GM23338 (cell line): ENCODE measurements at regions not wholly inside any gene's neighbourhood (a gene's known extent, or its start where the extent isn't known, plus 50 kb on each side); places are given as distances from the start of the nearest gene placed in this dataset.

Experiments used
- ATAC-seq: fragments of 200-7000 bp; cut with Tn5 transposase; 3 replicates; pipeline ENCODE4 v1.9.1; 2020
- DNase-seq: peaks from one replicate; pipeline ENCODE4 v3.0.0-alpha.2; 2015; ENCODE audit warnings: low spot score
- H2AFZ ChIP-seq: fragments of 200-600 bp; sonication (generic); 2 replicates; pipeline ENCODE4 v1.8.0; 2016; ENCODE audit warnings: antibody characterized with exemption, mild to moderate bottlenecking, moderate library complexity
- H3F3A ChIP-seq: fragments of 200-600 bp; sonication (generic); replicated peaks from 2 replicates; pipeline ENCODE4 v1.8.0; 2017; ENCODE audit warnings: antibody characterized with exemption, mixed run types, low read depth
- H3K27ac ChIP-seq: fragments of 200-600 bp; sonication (generic); 2 replicates; pipeline ENCODE4 v1.6.1; 2016; ENCODE audit warnings: low read depth
- H3K27me3 ChIP-seq: fragments of 200-600 bp; sonication (generic); 2 replicates; pipeline ENCODE4 v1.8.0; 2016; ENCODE audit warnings: mild to moderate bottlenecking, mixed run types, moderate library complexity; ENCODE audit not compliant: insufficient read depth
- H3K36me3 ChIP-seq: fragments of 200-600 bp; sonication (generic); 2 replicates; pipeline ENCODE4 v1.8.0; 2016; ENCODE audit warnings: mild to moderate bottlenecking; ENCODE audit not compliant: insufficient read depth
- H3K4me1 ChIP-seq: fragments of 200-600 bp; sonication (generic); 2 replicates; pipeline ENCODE4 v1.8.0; 2016; ENCODE audit warnings: mild to moderate bottlenecking, moderate library complexity; ENCODE audit not compliant: insufficient read depth
- H3K4me2 ChIP-seq: fragments of 200-600 bp; sonication (generic); 2 replicates; pipeline ENCODE4 v1.7.1; 2017; ENCODE audit warnings: mixed run types
- H3K4me3 ChIP-seq: fragments of 200-600 bp; sonication (generic); 2 replicates; pipeline ENCODE4 v1.6.1; 2016; ENCODE audit warnings: mixed run types
- H3K79me2 ChIP-seq: fragments of 200-600 bp; sonication (generic); replicated peaks from 2 replicates; pipeline ENCODE4 v1.8.0; 2017; ENCODE audit warnings: mild to moderate bottlenecking; ENCODE audit not compliant: insufficient read depth
- H3K9me2 ChIP-seq: fragments of 200-600 bp; sonication (generic); 2 replicates; pipeline ENCODE4 v1.8.0; 2017; ENCODE audit not compliant: insufficient read depth
- H4K20me1 ChIP-seq: fragments of 200-600 bp; sonication (generic); replicated peaks from 2 replicates; pipeline ENCODE4 v1.8.0; 2017; ENCODE audit warnings: mild to moderate bottlenecking; ENCODE audit not compliant: insufficient read depth
- H3K27ac Mint-ChIP-seq: 2 replicates; pipeline ENCODE4 v1.8.0; 2020; ENCODE audit warnings: inconsistent platforms, mild to moderate bottlenecking, moderate library complexity, mixed read lengths
- H3K27me3 Mint-ChIP-seq: 3 replicates; pipeline ENCODE4 v1.8.0; 2022; ENCODE audit warnings: low read depth, mild to moderate bottlenecking, moderate library complexity, mixed read lengths, inconsistent platforms; ENCODE audit not compliant: insufficient read depth, poor library complexity
- H3K36me3 Mint-ChIP-seq: 3 replicates; pipeline ENCODE4 v1.8.0; 2021; ENCODE audit warnings: low read depth, mild to moderate bottlenecking, inconsistent platforms, moderate library complexity, mixed read lengths
- H3K4me1 Mint-ChIP-seq: 3 replicates; pipeline ENCODE4 v1.8.0; 2020; ENCODE audit warnings: mild to moderate bottlenecking, inconsistent platforms, mixed read lengths
- H3K4me3 Mint-ChIP-seq: 3 replicates; pipeline ENCODE4 v1.8.0; 2021; ENCODE audit warnings: moderate library complexity, mild to moderate bottlenecking, inconsistent platforms, mixed read lengths
- H3K9me3 Mint-ChIP-seq: 3 replicates; pipeline ENCODE4 v1.8.0; 2020; ENCODE audit warnings: moderate library complexity, mild to moderate bottlenecking, inconsistent platforms, mixed read lengths
- CREB1 ChIP-seq: fragments of 250-450 bp; sonication (Bioruptor Pico); IDR thresholded peaks from 2 replicates; pipeline ENCODE4 v1.5.0; 2020; ENCODE audit warnings: low read depth, mild to moderate bottlenecking, moderate library complexity
- EZH2 ChIP-seq: fragments of 200-600 bp; sonication (generic); IDR thresholded peaks from one replicate; pipeline ENCODE4 v1.8.0; 2017; ENCODE audit warnings: antibody characterized with exemption, mild to moderate bottlenecking, low read depth; ENCODE audit not compliant: unreplicated experiment
- EZH2phosphoT487 ChIP-seq: fragments of 200-600 bp; sonication (generic); IDR thresholded peaks from one replicate; pipeline ENCODE4 v1.8.1; 2018; ENCODE audit warnings: antibody characterized with exemption; ENCODE audit not compliant: unreplicated experiment
- JUNB ChIP-seq: IDR thresholded peaks from one replicate; pipeline ENCODE4 v1.6.1; 2016; ENCODE audit warnings: antibody characterized with exemption; ENCODE audit not compliant: unreplicated experiment
- NANOG ChIP-seq: IDR thresholded peaks from 2 replicates; pipeline ENCODE4 v1.6.1; 2016; ENCODE audit warnings: antibody characterized with exemption, borderline replicate concordance
- POLR2AphosphoS5 ChIP-seq: IDR thresholded peaks from 2 replicates; pipeline ENCODE4 v1.6.1; 2016; ENCODE audit warnings: antibody characterized with exemption, low read depth
- STAT1 ChIP-seq: IDR thresholded peaks from one replicate; pipeline ENCODE4 v1.6.1; 2016; ENCODE audit warnings: antibody characterized with exemption; ENCODE audit not compliant: unreplicated experiment
- ZNF331 ChIP-seq: fragments of 250-450 bp; sonication (Bioruptor Pico); IDR thresholded peaks from 2 replicates; pipeline ENCODE4 v1.5.0; 2020; ENCODE audit warnings: low read depth, mild to moderate bottlenecking, moderate library complexity
- TF ChIP-seq, protein P1 (sequence below): IDR thresholded peaks from 2 replicates; pipeline ENCODE4 v1.6.1; 2016; ENCODE audit warnings: antibody characterized with exemption
- TF ChIP-seq, protein P2 (sequence below), 2 experiments: fragments of 200-600 bp in 1 of 2; sonication (generic) in 1 of 2; conservative IDR thresholded peaks; 2 replicates each; pipeline versions ENCODE4 v1.5.1 to v1.6.1; 2016 to 2017; ENCODE audit warnings: antibody characterized with exemption in 2 of 2, low read depth in 2 of 2, mild to moderate bottlenecking in 2 of 2, moderate library complexity in 1 of 2
- TF ChIP-seq, protein P3 (sequence below): IDR thresholded peaks from one replicate; pipeline ENCODE4 v1.6.1; 2018; ENCODE audit warnings: antibody characterized with exemption; ENCODE audit not compliant: unreplicated experiment

DNA sequence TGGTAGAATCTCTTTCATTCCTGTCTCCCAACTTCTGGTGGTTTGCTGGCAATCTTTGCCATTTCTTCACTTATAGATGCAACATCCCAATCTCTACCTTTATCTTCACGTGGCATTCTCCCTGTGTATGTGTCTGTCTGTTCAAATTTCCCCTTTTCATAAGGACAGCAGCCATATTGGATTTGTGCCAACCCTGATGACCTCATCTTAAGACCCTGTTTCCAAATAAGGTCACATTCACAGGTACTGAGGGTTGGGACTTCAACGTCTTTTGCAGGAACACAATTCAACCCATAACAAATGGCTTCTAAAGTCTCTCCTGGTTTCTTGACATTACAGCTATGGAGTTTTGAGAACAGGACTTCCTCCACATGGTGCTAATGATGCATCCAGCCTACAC is 84.5 kb upstream of the OLIG2 start:
- H3K4me3 ChIP-seq: no peak overlapping the region
- Mint-ChIP-seq H3K9me3 (no peaks in the 10 kb centered on the region; the same call in 2 of the 3 replicates), H3K4me3 (no peak overlapping the region), H3K27ac (no peak overlapping the region), H3K4me1 (peaks cover 4% of the 10 kb centered on the region; the same call in 2 of the 3 replicates), H3K36me3 (no peaks in the 10 kb centered on the region), H3K27me3 (peaks cover 4% of the 10 kb centered on the region)
- no peaks in the 10 kb centered on the region for H4K20me1 ChIP-seq
- no peaks in the 10 kb centered on the region for H3K27me3 ChIP-seq
- H3K9me2 ChIP-seq: no peaks in the 10 kb centered on the region; the same call in 1 of the 2 replicates
- no peak for TF ChIP-seq EZH2phosphoT487
- no peak for TF ChIP-seq NANOG
- no peak overlapping the region for H3K27ac ChIP-seq
- H3F3A ChIP-seq: no peaks in the 10 kb centered on the region
- peak overlapping the region; percentile 48 for H2AFZ ChIP-seq
- no peaks in the 10 kb centered on the region for H3K36me3 ChIP-seq
- H3K79me2 ChIP-seq: no peaks in the 10 kb centered on the region
- no peaks in the 10 kb centered on the region; the same call in 1 of the 2 replicates for H3K4me1 ChIP-seq
- DNase-seq (no peak), ATAC-seq (no peak)
- no peak overlapping the region for H3K4me2 ChIP-seq

DNA sequence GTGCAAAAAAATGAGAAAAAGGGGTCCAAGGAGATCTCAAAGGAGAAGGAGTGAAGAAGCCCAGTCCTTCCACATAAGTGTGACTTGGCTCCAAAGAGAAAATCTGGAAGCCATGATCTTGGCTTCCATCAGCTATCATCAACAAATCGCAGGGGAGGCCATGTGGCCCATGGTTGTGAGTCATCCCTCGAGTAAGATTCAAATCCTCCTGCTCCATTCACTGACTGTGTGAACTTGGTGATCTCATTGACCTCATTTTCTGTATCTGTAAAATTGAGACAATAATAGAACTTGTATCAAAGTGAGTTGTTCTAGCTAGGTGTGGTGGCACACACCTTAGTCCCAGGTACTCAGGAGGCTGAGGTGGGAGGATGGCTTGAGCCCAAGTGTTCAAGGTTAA is 79.1 kb upstream of the OLIG2 start:
- no peaks in the 10 kb centered on the region for H3K36me3 ChIP-seq
- H4K20me1 ChIP-seq: no peaks in the 10 kb centered on the region
- DNase-seq (no peak), ATAC-seq (no peak)
- H2AFZ ChIP-seq: no peak overlapping the region
- H3K27me3 Mint-ChIP-seq: peaks cover 4% of the 10 kb centered on the region
- no peak overlapping the region for H3K4me2 ChIP-seq
- peaks cover 10% of the 10 kb centered on the region for H3K4me1 Mint-ChIP-seq
- H3K9me2 ChIP-seq: peaks cover 8% of the 10 kb centered on the region; the same call in 1 of the 2 replicates
- no peak overlapping the region for H3K4me3 ChIP-seq
- no peaks in the 10 kb centered on the region for H3K36me3 Mint-ChIP-seq
- no peaks in the 10 kb centered on the region for H3K79me2 ChIP-seq
- H3K27me3 ChIP-seq: no peaks in the 10 kb centered on the region
- H3K27ac Mint-ChIP-seq: no peak overlapping the region
- H3K27ac ChIP-seq: no peak overlapping the region
- H3K4me3 Mint-ChIP-seq: no peak overlapping the region
- H3K9me3 Mint-ChIP-seq: no peaks in the 10 kb centered on the region
- TF ChIP-seq EZH2phosphoT487 (no peak), POLR2AphosphoS5 (no peak), EZH2 (no peak), STAT1 (no peak), ZNF331 (no peak), JUNB (no peak), NANOG (no peak)
- TF ChIP-seq, protein P1, sequence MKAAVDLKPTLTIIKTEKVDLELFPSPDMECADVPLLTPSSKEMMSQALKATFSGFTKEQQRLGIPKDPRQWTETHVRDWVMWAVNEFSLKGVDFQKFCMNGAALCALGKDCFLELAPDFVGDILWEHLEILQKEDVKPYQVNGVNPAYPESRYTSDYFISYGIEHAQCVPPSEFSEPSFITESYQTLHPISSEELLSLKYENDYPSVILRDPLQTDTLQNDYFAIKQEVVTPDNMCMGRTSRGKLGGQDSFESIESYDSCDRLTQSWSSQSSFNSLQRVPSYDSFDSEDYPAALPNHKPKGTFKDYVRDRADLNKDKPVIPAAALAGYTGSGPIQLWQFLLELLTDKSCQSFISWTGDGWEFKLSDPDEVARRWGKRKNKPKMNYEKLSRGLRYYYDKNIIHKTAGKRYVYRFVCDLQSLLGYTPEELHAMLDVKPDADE: no peak
- peaks cover 11% of the 10 kb centered on the region for H3K4me1 ChIP-seq
- H3F3A ChIP-seq: no peaks in the 10 kb centered on the region

DNA sequence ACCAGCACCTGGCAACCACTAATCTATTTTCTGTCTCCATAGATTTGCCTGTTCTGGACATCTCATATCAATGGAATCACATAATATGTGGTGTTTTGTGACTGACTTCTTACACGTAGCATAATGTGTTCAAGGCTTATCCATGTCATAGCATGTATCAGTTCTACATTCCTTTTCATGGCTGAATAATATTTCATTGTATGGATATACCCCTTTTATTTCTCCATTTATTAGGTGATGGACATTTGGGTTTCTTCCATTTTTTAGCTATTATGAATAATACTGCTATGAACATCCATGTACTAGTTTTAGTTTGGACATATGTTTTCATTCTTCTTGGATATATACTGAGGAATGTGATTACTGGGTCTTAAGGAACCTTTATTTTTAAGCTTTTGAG is 78.0 kb upstream of the OLIG2 start:
- DNase-seq (no peak), ATAC-seq (no peak)
- Mint-ChIP-seq H3K27ac (no peak overlapping the region), H3K4me1 (peaks cover 20% of the 10 kb centered on the region), H3K9me3 (no peaks in the 10 kb centered on the region), H3K4me3 (no peak overlapping the region), H3K27me3 (peaks cover 4% of the 10 kb centered on the region), H3K36me3 (no peaks in the 10 kb centered on the region)
- no peak overlapping the region for H2AFZ ChIP-seq
- no peaks in the 10 kb centered on the region for H4K20me1 ChIP-seq
- peaks cover 8% of the 10 kb centered on the region; the same call in 1 of the 2 replicates for H3K9me2 ChIP-seq
- no peaks in the 10 kb centered on the region for H3K27me3 ChIP-seq
- no peak overlapping the region for H3K27ac ChIP-seq
- no peak overlapping the region for H3K4me2 ChIP-seq
- H3F3A ChIP-seq: no peaks in the 10 kb centered on the region
- H3K4me1 ChIP-seq: peaks cover 14% of the 10 kb centered on the region
- no peaks in the 10 kb centered on the region for H3K79me2 ChIP-seq
- no peaks in the 10 kb centered on the region for H3K36me3 ChIP-seq
- no peak overlapping the region for H3K4me3 ChIP-seq
- TF ChIP-seq, protein P2, sequence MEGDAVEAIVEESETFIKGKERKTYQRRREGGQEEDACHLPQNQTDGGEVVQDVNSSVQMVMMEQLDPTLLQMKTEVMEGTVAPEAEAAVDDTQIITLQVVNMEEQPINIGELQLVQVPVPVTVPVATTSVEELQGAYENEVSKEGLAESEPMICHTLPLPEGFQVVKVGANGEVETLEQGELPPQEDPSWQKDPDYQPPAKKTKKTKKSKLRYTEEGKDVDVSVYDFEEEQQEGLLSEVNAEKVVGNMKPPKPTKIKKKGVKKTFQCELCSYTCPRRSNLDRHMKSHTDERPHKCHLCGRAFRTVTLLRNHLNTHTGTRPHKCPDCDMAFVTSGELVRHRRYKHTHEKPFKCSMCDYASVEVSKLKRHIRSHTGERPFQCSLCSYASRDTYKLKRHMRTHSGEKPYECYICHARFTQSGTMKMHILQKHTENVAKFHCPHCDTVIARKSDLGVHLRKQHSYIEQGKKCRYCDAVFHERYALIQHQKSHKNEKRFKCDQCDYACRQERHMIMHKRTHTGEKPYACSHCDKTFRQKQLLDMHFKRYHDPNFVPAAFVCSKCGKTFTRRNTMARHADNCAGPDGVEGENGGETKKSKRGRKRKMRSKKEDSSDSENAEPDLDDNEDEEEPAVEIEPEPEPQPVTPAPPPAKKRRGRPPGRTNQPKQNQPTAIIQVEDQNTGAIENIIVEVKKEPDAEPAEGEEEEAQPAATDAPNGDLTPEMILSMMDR (conservative IDR thresholded peaks at IDR 0.05; ENCODE audit: low read depth in 2 of 2): no peak
- TF ChIP-seq JUNB: no peak
- TF ChIP-seq, protein P3, sequence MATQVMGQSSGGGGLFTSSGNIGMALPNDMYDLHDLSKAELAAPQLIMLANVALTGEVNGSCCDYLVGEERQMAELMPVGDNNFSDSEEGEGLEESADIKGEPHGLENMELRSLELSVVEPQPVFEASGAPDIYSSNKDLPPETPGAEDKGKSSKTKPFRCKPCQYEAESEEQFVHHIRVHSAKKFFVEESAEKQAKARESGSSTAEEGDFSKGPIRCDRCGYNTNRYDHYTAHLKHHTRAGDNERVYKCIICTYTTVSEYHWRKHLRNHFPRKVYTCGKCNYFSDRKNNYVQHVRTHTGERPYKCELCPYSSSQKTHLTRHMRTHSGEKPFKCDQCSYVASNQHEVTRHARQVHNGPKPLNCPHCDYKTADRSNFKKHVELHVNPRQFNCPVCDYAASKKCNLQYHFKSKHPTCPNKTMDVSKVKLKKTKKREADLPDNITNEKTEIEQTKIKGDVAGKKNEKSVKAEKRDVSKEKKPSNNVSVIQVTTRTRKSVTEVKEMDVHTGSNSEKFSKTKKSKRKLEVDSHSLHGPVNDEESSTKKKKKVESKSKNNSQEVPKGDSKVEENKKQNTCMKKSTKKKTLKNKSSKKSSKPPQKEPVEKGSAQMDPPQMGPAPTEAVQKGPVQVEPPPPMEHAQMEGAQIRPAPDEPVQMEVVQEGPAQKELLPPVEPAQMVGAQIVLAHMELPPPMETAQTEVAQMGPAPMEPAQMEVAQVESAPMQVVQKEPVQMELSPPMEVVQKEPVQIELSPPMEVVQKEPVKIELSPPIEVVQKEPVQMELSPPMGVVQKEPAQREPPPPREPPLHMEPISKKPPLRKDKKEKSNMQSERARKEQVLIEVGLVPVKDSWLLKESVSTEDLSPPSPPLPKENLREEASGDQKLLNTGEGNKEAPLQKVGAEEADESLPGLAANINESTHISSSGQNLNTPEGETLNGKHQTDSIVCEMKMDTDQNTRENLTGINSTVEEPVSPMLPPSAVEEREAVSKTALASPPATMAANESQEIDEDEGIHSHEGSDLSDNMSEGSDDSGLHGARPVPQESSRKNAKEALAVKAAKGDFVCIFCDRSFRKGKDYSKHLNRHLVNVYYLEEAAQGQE: no peak
- TF ChIP-seq POLR2AphosphoS5: no peak
- TF ChIP-seq STAT1: no peak
- TF ChIP-seq EZH2: no peak
- TF ChIP-seq CREB1: no peak
- TF ChIP-seq NANOG: no peak
- TF ChIP-seq, protein P1: no peak
- TF ChIP-seq EZH2phosphoT487: no peak
